GM21717 (cell line): ENCODE measurements at regions not wholly inside any gene's neighbourhood (a gene's known extent, or its start where the extent isn't known, plus 50 kb on each side); places are given as distances from the start of the nearest gene placed in this dataset.
"Not testable (repeated sequence)": the region's sequence is repeated elsewhere in the genome, so short reads cannot be mapped to it uniquely, and the experiment has no call there.

Source experiments
- ATAC-seq: cut with Tn5 transposase; IDR thresholded peaks from one replicate; pipeline ENCODE4 v1.9.1; 2021; ENCODE audit warnings: mild to moderate bottlenecking, moderate library complexity; ENCODE audit not compliant: unreplicated experiment

- no peak for ATAC-seq
Observed at GRCh38 chr7:85897967-85898366, 711.1 kb upstream of the SEMA3D start.

- ATAC-seq = no peak
Observed at GRCh38 chr7:85896531-85896930, 709.7 kb upstream of the SEMA3D start.

- ATAC-seq = no peak
Observed at GRCh38 chr7:85895835-85896234, 709.0 kb upstream of the SEMA3D start.

- not testable (repeated sequence) for ATAC-seq
Observed at GRCh38 chr7:85891900-85892299, 705.0 kb upstream of the SEMA3D start.

- ATAC-seq = no peak
Observed at GRCh38 chr7:85890244-85890811, 703.5 kb upstream of the SEMA3D start.

- no peak for ATAC-seq
Observed at GRCh38 chr7:85887133-85887532, 700.3 kb upstream of the SEMA3D start.

GRCh38 chr7:85882335-85882734, 695.5 kb upstream of the SEMA3D start:
- no peak for ATAC-seq

- ATAC-seq = no peak
Observed at GRCh38 chr7:85875398-85875797, 688.5 kb upstream of the SEMA3D start.

- ATAC-seq = no peak
Observed at GRCh38 chr7:85866540-85866939, 679.7 kb upstream of the SEMA3D start.

GRCh38 chr7:85851571-85852193, 664.8 kb upstream of the SEMA3D start:
- no peak for ATAC-seq

- ATAC-seq = no peak
Observed at GRCh38 chr7:85850381-85850780, 663.5 kb upstream of the SEMA3D start.

- no peak for ATAC-seq
Observed at GRCh38 chr7:85840554-85840953, 653.7 kb upstream of the SEMA3D start.

GRCh38 chr7:85833066-85833465, 646.2 kb upstream of the SEMA3D start:
- no peak for ATAC-seq

GRCh38 chr7:85830982-85831381, 644.1 kb upstream of the SEMA3D start:
- no peak for ATAC-seq

GRCh38 chr7:85829817-85830432, 643.1 kb upstream of the SEMA3D start:
- no peak for ATAC-seq

- ATAC-seq = no peak
Observed at GRCh38 chr7:85829176-85829575, 642.3 kb upstream of the SEMA3D start.

GRCh38 chr7:85828614-85829013, 641.8 kb upstream of the SEMA3D start:
- no peak for ATAC-seq

- no peak for ATAC-seq
Observed at GRCh38 chr7:85823396-85824080, 636.7 kb upstream of the SEMA3D start.

GRCh38 chr7:85821926-85822325, 635.1 kb upstream of the SEMA3D start:
- no peak for ATAC-seq

- no peak for ATAC-seq
Observed at GRCh38 chr7:85820702-85821443, 634.0 kb upstream of the SEMA3D start.

- ATAC-seq = no peak
Observed at GRCh38 chr7:85815526-85815925, 628.7 kb upstream of the SEMA3D start.
